ENCODE measurements at regions not wholly inside any gene's neighbourhood (a gene's known extent, or its start where the extent isn't known, plus 50 kb on each side); places are given as distances from the start of the nearest gene placed in this dataset.
A peak's percentile ranks its signal among the peaks of the same experiment; 100 is the strongest.

- no peak for DNase-seq
- H3K4me3 ChIP-seq (ENCODE audit: control insufficient read depth in 1 of 7, extremely low read depth in 1 of 7, insufficient read depth in 4 of 7, low read depth in 2 of 7, low read length in 6 of 7) = no peak overlapping the region
- H3K4me1 ChIP-seq (ENCODE audit: control extremely low read depth in 1 of 4, control insufficient read depth in 4 of 4, insufficient read depth in 4 of 4, low read length in 3 of 4) = peaks cover 0 to 6% (median 2%) of the 10 kb centered on the region in 4 experiments
- ChIA-PET CTCF (interaction anchor here (1.2 kb wide), 1 partner anchor 8 kb away, joined by 3 read pairs; no protein-coding TSS in a partner anchor), POLR2A (no interaction called here)
- H3K27me3 ChIP-seq (replicated peaks in 2 of 5; ENCODE audit: control insufficient read depth in 4 of 5, insufficient read depth in 5 of 5, low read length in 4 of 5) = no peaks in the 10 kb centered on the region
- H3K27ac ChIP-seq (ENCODE audit: insufficient read depth in 1 of 2, low read depth in 1 of 2, low read length in 2 of 2, poor library complexity in 1 of 2, severe bottlenecking in 2 of 2) = no peak overlapping the region
- H3K9me3 ChIP-seq (ENCODE audit: control extremely low read depth in 1 of 5, control insufficient read depth in 4 of 5, insufficient read depth in 2 of 5, low read depth in 1 of 5, low read length in 4 of 5) = no peaks in the 10 kb centered on the region
- 100% methylated on average over 1 of the region's 7 CpGs for WGBS (ENCODE audit: insufficient coverage)
- no peaks in the 10 kb centered on the region for H3K36me3 ChIP-seq (ENCODE audit: control insufficient read depth in 4 of 4, insufficient read depth in 4 of 4, low read length in 3 of 4)
Measured at GRCh38 chr2:128573116-128573515, 254.4 kb upstream of the HS6ST1 start.

DNA sequence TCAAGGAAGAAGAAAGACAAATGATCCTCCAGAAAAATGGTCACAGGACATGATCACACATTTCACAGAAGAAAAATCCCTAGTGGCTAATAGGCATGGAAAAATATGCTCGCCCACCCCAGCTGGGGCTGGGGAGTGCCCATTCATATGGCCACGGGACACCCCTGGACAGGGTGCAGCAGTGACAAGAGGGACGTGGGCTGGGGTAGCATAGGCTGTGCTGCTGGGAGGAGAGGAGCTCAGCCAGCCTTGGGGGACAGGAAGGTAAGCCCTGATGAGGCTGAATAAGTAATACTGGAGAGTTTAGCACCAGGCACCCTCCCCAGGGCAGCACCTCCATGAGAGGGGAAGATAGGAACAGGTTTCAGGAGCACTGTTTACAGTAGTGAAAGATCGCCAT is 254.9 kb upstream of the HS6ST1 start:
- H3K36me3 ChIP-seq (ENCODE audit: control insufficient read depth in 4 of 4, insufficient read depth in 4 of 4, low read length in 3 of 4) = no peaks in the 10 kb centered on the region
- no peaks in the 10 kb centered on the region for H3K9me3 ChIP-seq (ENCODE audit: control extremely low read depth in 1 of 5, control insufficient read depth in 4 of 5, insufficient read depth in 2 of 5, low read depth in 1 of 5, low read length in 4 of 5)
- no peak overlapping the region for H3K4me3 ChIP-seq (ENCODE audit: control insufficient read depth in 1 of 7, extremely low read depth in 1 of 7, insufficient read depth in 4 of 7, low read depth in 2 of 7, low read length in 6 of 7)
- no peak overlapping the region for H3K27ac ChIP-seq (ENCODE audit: insufficient read depth in 1 of 2, low read depth in 1 of 2, low read length in 2 of 2, poor library complexity in 1 of 2, severe bottlenecking in 2 of 2)
- peaks cover 0 to 6% (median 3%) of the 10 kb centered on the region in 4 experiments for H3K4me1 ChIP-seq (ENCODE audit: control extremely low read depth in 1 of 4, control insufficient read depth in 4 of 4, insufficient read depth in 4 of 4, low read length in 3 of 4)
- ChIA-PET CTCF (interaction anchor here (1.2 kb wide), 1 partner anchor 9 kb away, joined by 3 read pairs; no protein-coding TSS in a partner anchor), POLR2A (no interaction called here)
- DNase-seq = no peak
- 100% methylated on average over 2 of the region's 4 CpGs for WGBS (ENCODE audit: insufficient coverage)
- no peaks in the 10 kb centered on the region for H3K27me3 ChIP-seq (replicated peaks in 2 of 5; ENCODE audit: control insufficient read depth in 4 of 5, insufficient read depth in 5 of 5, low read length in 4 of 5)

DNA sequence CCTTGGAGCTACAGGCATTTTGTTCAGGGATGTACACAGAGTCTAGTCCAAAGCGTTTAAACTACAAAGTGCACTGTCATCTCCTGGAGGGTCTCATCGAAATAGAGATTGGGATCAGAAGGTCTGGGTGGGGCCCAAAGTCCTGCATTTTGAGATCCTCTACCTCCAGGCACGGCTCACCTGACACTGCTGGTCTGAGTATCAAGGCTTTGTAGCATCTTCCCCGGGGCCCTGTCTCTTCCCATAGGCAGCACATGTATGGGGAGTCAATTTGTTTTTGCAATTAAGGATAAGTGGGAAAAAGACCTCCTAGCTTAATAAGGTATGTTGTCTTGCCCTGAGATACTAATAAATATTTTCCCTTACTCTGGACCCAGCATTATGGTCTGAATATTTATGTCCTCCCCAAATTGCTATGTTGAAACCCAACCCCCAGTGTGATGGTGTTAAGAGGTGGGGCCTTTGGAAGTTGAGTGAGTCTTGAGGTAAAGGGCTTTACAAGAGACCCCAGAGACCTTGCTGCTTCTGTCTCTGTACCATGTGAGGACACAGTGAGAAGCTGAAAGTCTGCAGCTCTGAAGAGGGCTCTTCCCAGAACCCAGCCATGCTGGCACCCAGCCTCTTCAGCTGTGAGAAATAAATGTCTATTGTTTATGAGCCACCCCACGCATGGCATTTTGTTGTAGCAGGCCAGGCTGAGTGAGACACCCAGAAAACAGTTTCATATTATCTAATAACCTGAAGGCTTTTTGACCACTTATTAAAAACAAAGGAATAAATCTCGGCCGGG is 258.7 kb upstream of the HS6ST1 start:
- CTCF ChIA-PET = no interaction called here
- 89% methylated on average over 5 of the region's 7 CpGs for WGBS (ENCODE audit: insufficient coverage)
- peaks cover 0 to 9% (median 4%) of the 10 kb centered on the region in 4 experiments for H3K4me1 ChIP-seq (ENCODE audit: control extremely low read depth in 1 of 4, control insufficient read depth in 4 of 4, insufficient read depth in 4 of 4, low read length in 3 of 4)

DNA sequence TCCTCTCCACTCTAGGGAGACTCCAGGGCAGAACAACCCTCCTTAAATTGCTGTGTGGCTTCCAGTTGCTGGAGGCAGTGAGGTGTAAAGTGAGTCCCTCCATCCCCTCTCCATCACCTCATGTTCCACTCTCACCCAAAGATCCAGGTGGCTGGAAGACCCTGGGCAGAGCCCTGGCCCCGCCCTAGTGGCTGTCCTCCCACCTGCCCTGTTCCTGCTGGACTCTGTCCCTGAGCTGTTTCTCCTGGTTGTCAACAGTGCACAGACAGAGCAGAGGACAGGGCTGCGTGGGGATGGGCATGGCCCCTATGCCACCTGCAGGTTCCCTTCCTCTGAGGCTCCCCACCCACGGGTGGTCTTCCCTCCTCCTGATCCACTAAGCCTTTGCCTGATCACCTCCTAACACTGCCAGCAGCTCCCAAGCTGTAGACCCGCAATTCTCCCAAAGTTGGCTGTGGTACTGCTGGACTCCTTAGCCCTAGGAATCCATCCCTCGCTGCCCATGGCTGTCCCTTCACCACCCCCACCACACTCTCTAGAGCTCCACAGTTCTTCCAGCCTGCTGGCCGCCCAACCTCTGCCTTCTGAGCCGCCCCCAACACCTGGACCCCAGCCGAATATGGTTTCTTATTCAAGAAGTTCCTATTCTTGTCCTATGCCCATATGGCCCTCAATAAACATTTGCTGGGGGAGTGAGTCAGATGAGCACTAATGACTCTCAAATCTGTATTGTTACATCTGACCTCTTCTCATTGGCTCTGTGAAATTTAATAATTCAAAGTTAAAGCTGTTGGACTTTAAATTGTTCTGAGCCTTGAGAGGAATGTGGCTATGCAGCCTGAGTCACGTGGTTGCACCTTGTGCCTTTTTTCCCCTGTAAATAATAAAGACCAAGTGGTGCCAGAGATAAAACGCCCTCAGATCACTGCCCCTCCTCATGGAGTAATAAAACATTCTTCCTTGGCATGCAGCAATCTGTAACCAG is 260.0 kb upstream of the HS6ST1 start:
- CTCF ChIA-PET = no interaction called here
- POLR2A ChIA-PET = no interaction called here

More for the DNA sequence above, 258.7 kb upstream of the HS6ST1 start:
- H3K27ac ChIP-seq (ENCODE audit: insufficient read depth in 1 of 2, low read depth in 1 of 2, low read length in 2 of 2, poor library complexity in 1 of 2, severe bottlenecking in 2 of 2) = no peak overlapping the region
- no peak for DNase-seq
- POLR2A ChIA-PET = no interaction called here
- H3K4me3 ChIP-seq (ENCODE audit: control insufficient read depth in 1 of 7, extremely low read depth in 1 of 7, insufficient read depth in 4 of 7, low read depth in 2 of 7, low read length in 6 of 7) = no peak overlapping the region
- no peaks in the 10 kb centered on the region for H3K9me3 ChIP-seq (ENCODE audit: control extremely low read depth in 1 of 5, control insufficient read depth in 4 of 5, insufficient read depth in 2 of 5, low read depth in 1 of 5, low read length in 4 of 5)
- no peaks in the 10 kb centered on the region for H3K27me3 ChIP-seq (replicated peaks in 2 of 5; ENCODE audit: control insufficient read depth in 4 of 5, insufficient read depth in 5 of 5, low read length in 4 of 5)
- H3K36me3 ChIP-seq (ENCODE audit: control insufficient read depth in 4 of 4, insufficient read depth in 4 of 4, low read length in 3 of 4) = no peaks in the 10 kb centered on the region

GRCh38 chr2:128579825-128580224 is 261.2 kb upstream of the HS6ST1 start:
- H3K4me3 ChIP-seq (ENCODE audit: control insufficient read depth in 1 of 7, extremely low read depth in 1 of 7, insufficient read depth in 4 of 7, low read depth in 2 of 7, low read length in 6 of 7) = no peak overlapping the region
- POLR2A ChIA-PET = no interaction called here
- WGBS (ENCODE audit: insufficient coverage) = 98% methylated on average over 4 of the region's 5 CpGs
- no peaks in the 10 kb centered on the region for H3K36me3 ChIP-seq (ENCODE audit: control insufficient read depth in 4 of 4, insufficient read depth in 4 of 4, low read length in 3 of 4)
- peaks cover 0 to 9% (median 0%) of the 10 kb centered on the region in 4 experiments for H3K4me1 ChIP-seq (ENCODE audit: control extremely low read depth in 1 of 4, control insufficient read depth in 4 of 4, insufficient read depth in 4 of 4, low read length in 3 of 4)
- H3K27ac ChIP-seq (ENCODE audit: insufficient read depth in 1 of 2, low read depth in 1 of 2, low read length in 2 of 2, poor library complexity in 1 of 2, severe bottlenecking in 2 of 2) = no peak overlapping the region
- DNase-seq = no peak
- peaks cover 0 to 4% (median 0%) of the 10 kb centered on the region in 5 experiments for H3K9me3 ChIP-seq (ENCODE audit: control extremely low read depth in 1 of 5, control insufficient read depth in 4 of 5, insufficient read depth in 2 of 5, low read depth in 1 of 5, low read length in 4 of 5)
- CTCF ChIA-PET = no interaction called here
- H3K27me3 ChIP-seq (replicated peaks in 2 of 5; ENCODE audit: control insufficient read depth in 4 of 5, insufficient read depth in 5 of 5, low read length in 4 of 5) = no peaks in the 10 kb centered on the region

More for the DNA sequence above, 260.0 kb upstream of the HS6ST1 start:
- Histone ChIP-seq H3K4me3 (ENCODE audit: control insufficient read depth in 1 of 7, extremely low read depth in 1 of 7, insufficient read depth in 4 of 7, low read depth in 2 of 7, low read length in 6 of 7) (no peak overlapping the region), H3K27ac (ENCODE audit: insufficient read depth in 1 of 2, low read depth in 1 of 2, low read length in 2 of 2, poor library complexity in 1 of 2, severe bottlenecking in 2 of 2) (no peak overlapping the region), H3K27me3 (replicated peaks in 2 of 5; ENCODE audit: control insufficient read depth in 4 of 5, insufficient read depth in 5 of 5, low read length in 4 of 5) (no peaks in the 10 kb centered on the region), H3K4me1 (ENCODE audit: control extremely low read depth in 1 of 4, control insufficient read depth in 4 of 4, insufficient read depth in 4 of 4, low read length in 3 of 4) (peaks cover 0 to 9% (median 0%) of the 10 kb centered on the region in 4 experiments), H3K9me3 (ENCODE audit: control extremely low read depth in 1 of 5, control insufficient read depth in 4 of 5, insufficient read depth in 2 of 5, low read depth in 1 of 5, low read length in 4 of 5) (no peaks in the 10 kb centered on the region), H3K36me3 (ENCODE audit: control insufficient read depth in 4 of 4, insufficient read depth in 4 of 4, low read length in 3 of 4) (no peaks in the 10 kb centered on the region)
- 86% methylated on average over 9 of the region's 10 CpGs for WGBS (ENCODE audit: insufficient coverage)
- peak in 1 of 3 donors; percentile 6 for DNase-seq

GRCh38 chr2:128580988-128581848 is 262.6 kb upstream of the HS6ST1 start:
- ChIA-PET POLR2A (no interaction called here), CTCF (no interaction called here)
- no peak overlapping the region for H3K27ac ChIP-seq (ENCODE audit: insufficient read depth in 1 of 2, low read depth in 1 of 2, low read length in 2 of 2, poor library complexity in 1 of 2, severe bottlenecking in 2 of 2)
- DNase-seq = no peak
- H3K36me3 ChIP-seq (ENCODE audit: control insufficient read depth in 4 of 4, insufficient read depth in 4 of 4, low read length in 3 of 4) = no peaks in the 10 kb centered on the region
- H3K27me3 ChIP-seq (replicated peaks in 2 of 5; ENCODE audit: control insufficient read depth in 4 of 5, insufficient read depth in 5 of 5, low read length in 4 of 5) = no peaks in the 10 kb centered on the region
- peaks cover 0 to 9% (median 0%) of the 10 kb centered on the region in 5 experiments for H3K9me3 ChIP-seq (ENCODE audit: control extremely low read depth in 1 of 5, control insufficient read depth in 4 of 5, insufficient read depth in 2 of 5, low read depth in 1 of 5, low read length in 4 of 5)
- H3K4me3 ChIP-seq (ENCODE audit: control insufficient read depth in 1 of 7, extremely low read depth in 1 of 7, insufficient read depth in 4 of 7, low read depth in 2 of 7, low read length in 6 of 7) = no peak overlapping the region
- peaks cover 0 to 9% (median 0%) of the 10 kb centered on the region in 4 experiments for H3K4me1 ChIP-seq (ENCODE audit: control extremely low read depth in 1 of 4, control insufficient read depth in 4 of 4, insufficient read depth in 4 of 4, low read length in 3 of 4)
- 99% methylated on average over 5 of the region's 6 CpGs for WGBS (ENCODE audit: insufficient coverage)
